ENCODE measurements at regions not wholly inside any gene's neighbourhood (a gene's known extent, or its start where the extent isn't known, plus 50 kb on each side); places are given as distances from the start of the nearest gene placed in this dataset.

GRCh38 chr19:29420482-29421195 is 105.2 kb upstream of the VSTM2B start:
- FAIRE-seq (peak; percentile 16), DNase-seq (ENCODE audit: insufficient read length, low spot score) (no peak)
- TF ChIP-seq PAX5 (IDR thresholded peaks at IDR 0.05; ENCODE audit: insufficient read depth, low read length, severe bottlenecking): no peak
- TF ChIP-seq POLR2AphosphoS5 (IDR thresholded peaks at IDR 0.05; ENCODE audit: low read depth, low read length): no peak
- no peak for TF ChIP-seq POU2F2 (IDR thresholded peaks at IDR 0.05; ENCODE audit: low read depth, low read length)
- TF ChIP-seq SPI1 (IDR thresholded peaks at IDR 0.05; ENCODE audit: low read depth, low read length): no peak
- TF ChIP-seq POLR2A (IDR thresholded peaks at IDR 0.05; ENCODE audit: low read depth, low read length): no peak
- no peak for TF ChIP-seq TAF1 (IDR thresholded peaks at IDR 0.05; ENCODE audit: low read depth, low read length)

GRCh38 chr19:29421196-29421545 is 104.6 kb upstream of the VSTM2B start:
- no peak for TF ChIP-seq SPI1 (IDR thresholded peaks at IDR 0.05; ENCODE audit: low read depth, low read length)
- no peak for TF ChIP-seq POLR2A (IDR thresholded peaks at IDR 0.05; ENCODE audit: low read depth, low read length)
- TF ChIP-seq TAF1 (IDR thresholded peaks at IDR 0.05; ENCODE audit: low read depth, low read length): no peak
- TF ChIP-seq PAX5 (IDR thresholded peaks at IDR 0.05; ENCODE audit: insufficient read depth, low read length, severe bottlenecking): no peak
- no peak for TF ChIP-seq POLR2AphosphoS5 (IDR thresholded peaks at IDR 0.05; ENCODE audit: low read depth, low read length)
- TF ChIP-seq POU2F2 (IDR thresholded peaks at IDR 0.05; ENCODE audit: low read depth, low read length): no peak
- DNase-seq (ENCODE audit: insufficient read length, low spot score) (no peak), FAIRE-seq (no peak)

GRCh38 chr19:29422047-29422446 is 103.7 kb upstream of the VSTM2B start:
- FAIRE-seq: no peak
- TF ChIP-seq PAX5 (IDR thresholded peaks at IDR 0.05; ENCODE audit: insufficient read depth, low read length, severe bottlenecking): no peak
- no peak for TF ChIP-seq TAF1 (IDR thresholded peaks at IDR 0.05; ENCODE audit: low read depth, low read length)
- no peak for TF ChIP-seq POLR2AphosphoS5 (IDR thresholded peaks at IDR 0.05; ENCODE audit: low read depth, low read length)
- no peak for TF ChIP-seq POU2F2 (IDR thresholded peaks at IDR 0.05; ENCODE audit: low read depth, low read length)
- no peak for TF ChIP-seq SPI1 (IDR thresholded peaks at IDR 0.05; ENCODE audit: low read depth, low read length)
- no peak for TF ChIP-seq POLR2A (IDR thresholded peaks at IDR 0.05; ENCODE audit: low read depth, low read length)
- no peak for DNase-seq (ENCODE audit: insufficient read length, low spot score)

- no peak for FAIRE-seq
- no peak for TF ChIP-seq POU2F2 (IDR thresholded peaks at IDR 0.05; ENCODE audit: low read depth, low read length)
- TF ChIP-seq POLR2AphosphoS5 (IDR thresholded peaks at IDR 0.05; ENCODE audit: low read depth, low read length): no peak
- TF ChIP-seq SPI1 (IDR thresholded peaks at IDR 0.05; ENCODE audit: low read depth, low read length): no peak
- no peak for TF ChIP-seq POLR2A (IDR thresholded peaks at IDR 0.05; ENCODE audit: low read depth, low read length)
- no peak for TF ChIP-seq TAF1 (IDR thresholded peaks at IDR 0.05; ENCODE audit: low read depth, low read length)
- no peak for TF ChIP-seq PAX5 (IDR thresholded peaks at IDR 0.05; ENCODE audit: insufficient read depth, low read length, severe bottlenecking)
These were observed 103.2 kb upstream of the VSTM2B start for GRCh38 chr19:29422486-29423085.

GRCh38 chr19:29428071-29428470 is 97.7 kb upstream of the VSTM2B start:
- DNase-seq (ENCODE audit: insufficient read length, low spot score) (no peak), FAIRE-seq (no peak)
- no peak for TF ChIP-seq PAX5 (IDR thresholded peaks at IDR 0.05; ENCODE audit: insufficient read depth, low read length, severe bottlenecking)
- TF ChIP-seq SPI1 (IDR thresholded peaks at IDR 0.05; ENCODE audit: low read depth, low read length): no peak
- no peak for TF ChIP-seq TAF1 (IDR thresholded peaks at IDR 0.05; ENCODE audit: low read depth, low read length)
- TF ChIP-seq POLR2AphosphoS5 (IDR thresholded peaks at IDR 0.05; ENCODE audit: low read depth, low read length): no peak
- TF ChIP-seq POLR2A (IDR thresholded peaks at IDR 0.05; ENCODE audit: low read depth, low read length): no peak
- no peak for TF ChIP-seq POU2F2 (IDR thresholded peaks at IDR 0.05; ENCODE audit: low read depth, low read length)

More at GRCh38 chr19:29422486-29423085, 103.2 kb upstream of the VSTM2B start:
- DNase-seq (ENCODE audit: insufficient read length, low spot score): no peak

GRCh38 chr19:29429021-29429420 is 96.8 kb upstream of the VSTM2B start:
- no peak for TF ChIP-seq SPI1 (IDR thresholded peaks at IDR 0.05; ENCODE audit: low read depth, low read length)
- FAIRE-seq (no peak), DNase-seq (ENCODE audit: insufficient read length, low spot score) (no peak)

- FAIRE-seq (no peak), DNase-seq (ENCODE audit: insufficient read length, low spot score) (no peak)
- TF ChIP-seq PAX5 (IDR thresholded peaks at IDR 0.05; ENCODE audit: insufficient read depth, low read length, severe bottlenecking) (no peak), SPI1 (IDR thresholded peaks at IDR 0.05; ENCODE audit: low read depth, low read length) (no peak), POLR2A (IDR thresholded peaks at IDR 0.05; ENCODE audit: low read depth, low read length) (no peak), TAF1 (IDR thresholded peaks at IDR 0.05; ENCODE audit: low read depth, low read length) (no peak), POLR2AphosphoS5 (IDR thresholded peaks at IDR 0.05; ENCODE audit: low read depth, low read length) (no peak), POU2F2 (IDR thresholded peaks at IDR 0.05; ENCODE audit: low read depth, low read length) (no peak)
These were observed 96.2 kb upstream of the VSTM2B start for GRCh38 chr19:29429581-29429980.

- no peak for TF ChIP-seq PAX5 (IDR thresholded peaks at IDR 0.05; ENCODE audit: insufficient read depth, low read length, severe bottlenecking)
- TF ChIP-seq POU2F2 (IDR thresholded peaks at IDR 0.05; ENCODE audit: low read depth, low read length): no peak
- TF ChIP-seq POLR2A (IDR thresholded peaks at IDR 0.05; ENCODE audit: low read depth, low read length): no peak
- TF ChIP-seq TAF1 (IDR thresholded peaks at IDR 0.05; ENCODE audit: low read depth, low read length): no peak
- TF ChIP-seq POLR2AphosphoS5 (IDR thresholded peaks at IDR 0.05; ENCODE audit: low read depth, low read length): no peak
- no peak for TF ChIP-seq SPI1 (IDR thresholded peaks at IDR 0.05; ENCODE audit: low read depth, low read length)
- FAIRE-seq: no peak
- DNase-seq (ENCODE audit: insufficient read length, low spot score): no peak
These were observed 94.5 kb upstream of the VSTM2B start for GRCh38 chr19:29431332-29431731.

GRCh38 chr19:29432677-29433076 is 93.1 kb upstream of the VSTM2B start:
- TF ChIP-seq PAX5 (IDR thresholded peaks at IDR 0.05; ENCODE audit: insufficient read depth, low read length, severe bottlenecking) (no peak), TAF1 (IDR thresholded peaks at IDR 0.05; ENCODE audit: low read depth, low read length) (no peak), POLR2AphosphoS5 (IDR thresholded peaks at IDR 0.05; ENCODE audit: low read depth, low read length) (no peak), POU2F2 (IDR thresholded peaks at IDR 0.05; ENCODE audit: low read depth, low read length) (no peak), POLR2A (IDR thresholded peaks at IDR 0.05; ENCODE audit: low read depth, low read length) (no peak), SPI1 (IDR thresholded peaks at IDR 0.05; ENCODE audit: low read depth, low read length) (no peak)
- FAIRE-seq: no peak
- DNase-seq (ENCODE audit: insufficient read length, low spot score): no peak
